ENCODE measurements at regions not wholly inside any gene's neighbourhood (a gene's known extent, or its start where the extent isn't known, plus 50 kb on each side); places are given as distances from the start of the nearest gene placed in this dataset.
"Not testable (repeated sequence)": the region's sequence is repeated elsewhere in the genome, so short reads cannot be mapped to it uniquely, and the experiment has no call there.

GRCh38 chr10:47145290-47145934 is 154.6 kb upstream of the GDF10 start:
- DNase-seq, result no peak

GRCh38 chr10:47146572-47146971 is 153.4 kb upstream of the GDF10 start:
- no peak for DNase-seq

- no peak for DNase-seq
These were observed 152.8 kb upstream of the GDF10 start for GRCh38 chr10:47147186-47147585.

DNA sequence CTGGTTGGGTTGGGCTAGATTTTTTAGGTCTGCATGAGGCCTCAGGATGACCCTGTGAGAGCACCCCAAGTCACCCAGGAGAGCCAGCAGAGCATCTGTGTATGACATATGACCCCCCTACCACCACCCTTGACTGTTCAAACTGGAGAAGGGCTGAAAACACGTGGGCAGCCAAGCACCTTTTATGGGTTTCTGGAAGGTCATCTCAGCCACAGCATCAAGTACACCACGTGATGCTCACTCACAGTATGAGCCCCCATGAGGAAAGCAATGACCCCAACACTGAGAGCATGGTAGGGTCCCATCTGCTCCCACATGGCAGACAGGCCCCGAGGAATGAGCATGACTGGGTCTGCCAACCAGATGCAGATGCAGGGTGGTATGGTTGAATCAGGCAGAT is 149.4 kb upstream of the GDF10 start:
- no peak for DNase-seq

DNA sequence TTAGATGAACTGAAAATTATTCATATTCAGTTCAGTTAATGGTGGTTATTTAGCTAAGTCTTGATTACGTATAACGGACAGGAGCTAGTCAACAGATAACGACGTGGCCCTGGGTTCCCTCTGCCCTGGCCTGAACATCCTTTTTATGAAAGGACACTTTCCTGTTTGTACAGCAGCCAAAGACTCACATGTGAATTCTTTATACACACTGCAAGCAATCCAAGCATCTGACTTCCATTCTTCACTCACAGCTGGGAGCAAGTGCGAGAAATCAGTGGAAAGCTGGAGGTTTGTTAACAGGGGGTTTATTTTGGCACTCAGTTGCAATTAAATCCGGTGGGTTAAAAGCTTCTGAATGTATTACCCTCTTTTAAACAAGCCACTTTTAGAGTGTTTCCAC is 148.1 kb upstream of the GDF10 start:
- DNase-seq, result no peak

- DNase-seq, result no peak
These were observed 147.1 kb upstream of the GDF10 start for GRCh38 chr10:47152861-47153349.

GRCh38 chr10:47154762-47155161 is 145.2 kb upstream of the GDF10 start:
- no peak for DNase-seq

GRCh38 chr10:47156873-47157272 is 143.1 kb upstream of the GDF10 start:
- DNase-seq, result no peak

DNA sequence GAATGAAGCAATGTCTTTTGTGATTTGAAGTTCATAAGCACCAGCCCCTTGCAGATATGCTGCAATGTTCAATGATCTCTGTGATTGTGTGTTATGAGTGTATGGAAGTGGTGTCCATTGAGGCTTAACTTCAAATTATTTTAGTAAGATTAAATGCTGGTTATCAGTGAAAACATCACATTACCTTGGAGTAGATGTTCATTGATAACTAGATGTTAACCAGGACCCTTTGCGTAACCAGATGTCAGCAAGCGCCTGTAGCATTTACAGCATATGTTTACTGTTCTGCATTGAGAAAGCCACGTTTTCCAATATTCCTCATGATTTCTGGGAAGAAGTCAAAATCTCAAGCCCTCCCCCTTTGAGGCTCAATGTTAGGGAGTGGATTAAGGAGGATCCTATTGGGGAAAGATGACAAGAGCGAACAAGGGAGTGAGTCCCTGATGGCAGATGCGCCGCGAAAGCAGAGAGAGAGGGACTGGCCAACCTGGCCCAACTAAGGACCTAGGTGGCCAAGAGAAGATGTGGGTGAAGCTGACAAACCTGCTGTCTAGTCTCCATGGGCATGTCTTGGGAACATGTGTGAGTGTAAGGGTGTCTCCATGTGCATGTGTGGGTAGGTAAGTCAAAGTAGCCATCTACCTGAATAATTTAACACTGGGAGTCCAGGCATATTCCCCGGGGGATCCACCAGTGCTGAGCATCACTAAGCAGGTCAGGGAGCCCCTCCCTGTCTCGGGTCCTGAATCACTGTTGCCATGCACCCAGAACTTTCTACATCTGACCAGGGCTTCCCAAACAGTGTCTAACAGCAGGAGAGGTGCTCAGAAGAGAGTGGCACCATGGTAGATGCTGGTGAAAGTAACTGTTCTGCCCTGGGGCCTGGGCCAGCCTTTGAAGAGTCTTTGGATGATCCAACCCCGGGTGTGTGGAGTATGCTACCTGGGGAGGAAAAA is 141.6 kb upstream of the GDF10 start:
- no peak for DNase-seq

DNA sequence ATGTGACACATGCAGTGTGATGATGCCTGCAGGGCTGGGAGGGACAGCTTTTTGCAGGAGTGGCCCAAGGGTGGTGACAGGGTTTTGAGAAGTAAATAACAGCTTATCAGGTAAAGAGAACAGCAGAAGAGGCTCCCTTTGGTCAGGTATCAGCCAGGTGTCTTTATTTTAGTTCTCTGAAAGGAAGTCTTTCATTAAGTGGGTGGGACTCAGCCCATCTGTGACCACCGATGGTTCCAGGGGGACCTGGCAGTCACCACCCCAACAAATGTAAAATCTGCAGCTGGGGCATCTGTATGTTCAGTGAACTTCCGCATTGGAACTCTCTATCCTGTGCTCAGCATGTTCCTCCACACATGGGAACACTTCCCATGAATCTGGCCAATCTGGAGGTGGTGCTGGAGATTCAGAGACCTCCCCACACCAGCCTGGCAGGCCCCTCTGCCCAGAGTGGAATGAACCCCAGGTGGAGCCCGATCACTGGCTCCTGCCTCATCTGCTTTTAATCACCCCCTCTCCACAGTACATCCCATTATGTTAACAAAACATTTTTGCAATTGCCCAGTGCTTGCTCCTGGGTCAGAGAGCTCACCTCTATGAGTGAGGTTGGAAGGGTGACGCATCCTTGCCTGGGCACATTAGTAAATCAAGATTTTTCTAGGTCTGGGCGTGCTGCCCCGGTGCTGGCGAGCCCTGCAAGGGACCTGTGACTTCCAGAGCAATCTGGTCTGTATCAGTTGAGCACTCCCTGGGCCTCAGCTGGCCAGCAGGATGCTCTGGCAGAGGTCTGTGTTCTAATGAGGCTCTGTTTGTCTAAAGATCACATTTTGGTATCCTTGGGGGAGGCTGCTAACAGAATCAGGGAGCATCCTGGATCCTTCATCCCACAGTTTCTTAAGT is 140.4 kb upstream of the GDF10 start:
- DNase-seq, result no peak

DNA sequence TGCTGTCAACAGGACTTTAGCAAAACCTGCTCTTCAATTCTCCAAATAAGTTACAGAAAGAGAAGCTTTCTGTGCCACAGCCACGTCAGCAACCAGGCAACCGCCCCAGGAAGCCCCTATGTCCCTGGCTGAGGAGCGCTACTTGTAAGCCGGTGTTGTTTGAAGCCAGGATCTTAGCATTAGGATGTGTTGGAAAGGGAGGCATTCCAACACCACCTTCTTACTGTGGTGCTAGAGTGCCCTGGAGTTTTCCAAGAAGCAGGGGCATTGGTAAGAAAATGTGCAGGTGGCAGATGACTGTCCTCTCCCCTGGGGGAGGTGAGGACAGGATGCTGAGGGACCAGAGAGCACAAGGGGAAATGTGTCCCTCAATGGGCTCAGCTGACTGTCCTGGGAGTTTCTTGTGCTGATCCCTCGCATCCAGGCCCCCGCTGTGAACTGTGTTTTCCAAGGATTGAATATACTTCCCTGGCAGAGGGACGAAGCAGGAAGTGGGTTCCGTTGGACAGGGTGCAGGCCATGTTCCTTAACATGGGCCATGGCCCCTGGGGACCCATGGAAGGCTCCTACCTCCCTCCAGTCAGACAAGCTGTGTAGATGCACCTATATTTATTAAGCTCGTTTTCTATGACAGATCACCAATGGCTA is 139.6 kb upstream of the GDF10 start:
- no peak for DNase-seq

DNA sequence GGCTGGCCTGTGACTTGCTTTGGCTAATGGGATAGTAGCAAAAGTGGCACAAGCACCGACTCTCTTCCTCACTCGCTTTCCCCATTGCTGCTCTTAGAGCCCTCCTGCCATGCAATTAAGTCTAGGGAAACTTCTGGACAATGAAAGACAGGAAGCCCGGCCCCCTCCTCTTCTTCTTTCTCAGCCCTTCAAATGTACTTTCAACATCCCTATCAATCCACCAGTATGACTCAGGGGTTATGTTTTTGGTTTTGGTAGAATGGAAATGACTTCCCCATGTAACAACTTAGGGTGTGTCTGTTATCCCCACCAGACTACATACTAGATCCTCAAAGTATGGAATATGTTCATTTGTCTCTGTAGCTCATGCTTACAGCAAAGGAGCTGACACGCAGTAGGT is 139.0 kb upstream of the GDF10 start:
- no peak for DNase-seq

DNA sequence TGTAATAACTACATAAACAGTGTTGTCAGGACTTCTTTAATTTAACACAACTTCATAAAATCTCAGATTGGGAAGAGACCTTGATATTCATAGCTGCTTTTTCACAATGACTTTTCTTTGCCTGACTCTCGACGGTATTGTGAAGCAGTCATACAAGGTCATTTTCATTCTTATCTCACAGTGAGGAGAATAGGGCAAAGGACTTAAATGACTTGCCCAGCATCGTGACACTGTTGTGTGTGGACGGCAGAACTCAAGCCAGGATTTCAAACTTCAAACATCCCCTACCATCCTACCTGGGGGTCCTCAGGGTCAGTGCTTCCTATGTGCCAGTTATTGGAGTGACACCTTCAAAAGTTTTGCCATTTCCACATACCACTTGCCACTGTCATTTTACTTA is 138.5 kb upstream of the GDF10 start:
- no peak for DNase-seq

- no peak for DNase-seq
These were observed 135.7 kb upstream of the GDF10 start for GRCh38 chr10:47164126-47164799.

GRCh38 chr10:47164800-47165128 is 135.2 kb upstream of the GDF10 start:
- no peak for DNase-seq

GRCh38 chr10:47165168-47165710 is 134.8 kb upstream of the GDF10 start:
- no peak for DNase-seq

DNA sequence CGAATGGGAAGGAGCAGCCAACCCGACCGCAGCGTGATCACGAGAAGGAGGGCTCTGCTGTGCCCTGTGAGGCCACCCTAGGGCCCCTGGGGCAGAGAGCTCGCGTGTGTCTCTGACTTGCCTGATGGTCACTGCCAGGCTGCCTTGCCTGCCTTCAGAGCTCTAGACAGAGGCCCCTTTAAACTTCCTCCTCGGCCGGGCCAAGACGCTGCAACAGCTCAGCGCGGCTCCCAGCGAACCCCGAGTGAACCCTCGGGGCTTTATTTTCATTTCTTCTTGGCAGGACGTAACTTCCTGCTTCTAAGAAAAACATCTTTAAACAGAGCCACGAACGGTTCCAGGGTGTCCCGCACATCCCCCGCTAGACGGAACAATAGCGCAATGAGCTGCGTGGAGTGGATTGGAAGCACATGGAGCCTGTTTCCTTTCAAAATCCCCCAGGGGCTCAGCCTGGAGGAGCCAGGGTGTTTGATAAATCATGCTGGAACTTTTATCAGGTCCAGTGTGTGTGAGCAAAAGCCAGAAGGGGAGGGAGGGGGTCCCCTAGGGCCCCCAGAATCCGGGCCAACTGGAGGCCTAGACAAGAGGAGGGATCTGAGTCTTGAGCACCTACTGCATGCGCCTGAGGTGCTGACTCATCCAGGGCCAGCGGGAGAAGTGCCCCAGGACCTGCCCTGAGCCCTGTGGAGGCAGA is 134.1 kb upstream of the GDF10 start:
- DNase-seq, result no peak

GRCh38 chr10:47166405-47166777 is 133.6 kb upstream of the GDF10 start:
- DNase-seq, result no peak

- DNase-seq, result not testable (repeated sequence)
These were observed 133.0 kb upstream of the GDF10 start for GRCh38 chr10:47166808-47167581.

- DNase-seq, result no peak
These were observed 132.4 kb upstream of the GDF10 start for GRCh38 chr10:47167591-47167990.
